CD4-positive, alpha-beta T cell (primary cell): ENCODE measurements at regions not wholly inside any gene's neighbourhood (a gene's known extent, or its start where the extent isn't known, plus 50 kb on each side); places are given as distances from the start of the nearest gene placed in this dataset.

Source experiments
- ATAC-seq: fragments of 200-7000 bp; cut with Tn5 transposase; one replicate; pipeline ENCODE4 v1.10.0; 2022; ENCODE audit warnings: mild to moderate bottlenecking; ENCODE audit not compliant: poor library complexity
- CTCF ChIA-PET: fragments of 350-600 bp; sonication (Branson Sonifier 250); formaldehyde crosslinking; loops from one replicate; lab custom pipeline; 2021; ENCODE audit warnings: antibody characterized with exemption, inconsistent platforms; lab: Charles Lee
- POLR2A ChIA-PET: fragments of 350-600 bp; sonication (Branson Sonifier 250); formaldehyde crosslinking; loops from one replicate; lab custom pipeline; 2021; ENCODE audit warnings: antibody characterized with exemption, inconsistent platforms; lab: Charles Lee
- DNase-seq, 14 experiments: peaks; one replicate each; pipeline ENCODE4 v3.0.0-alpha.2; 2013 to 2020; ENCODE audit warnings: mixed read lengths in 2 of 14
- H3K27ac ChIP-seq, 2 donors: one replicate each; pipeline versions ENCODE4 v1.5.1 to v1.7.0; 2013; ENCODE audit warnings: low read length in 2 of 2, low read depth in 1 of 2, mild to moderate bottlenecking in 1 of 2
- H3K27me3 ChIP-seq, 2 experiments: 1 replicate in 1 of 2; 2 replicates in 1 of 2; pipeline versions ENCODE4 v1.6.1 to v1.7.0; 2013; ENCODE audit warnings: low read length in 2 of 2, control low read depth in 1 of 2, mild to moderate bottlenecking in 1 of 2, moderate library complexity in 1 of 2; ENCODE audit not compliant: insufficient read depth in 2 of 2, control insufficient read depth in 1 of 2
- H3K36me3 ChIP-seq: one replicate; pipeline ENCODE4 v1.6.1; 2013; ENCODE audit warnings: low read length, control low read depth; ENCODE audit not compliant: insufficient read depth
- H3K4me1 ChIP-seq: one replicate; pipeline ENCODE4 v1.6.1; 2013; ENCODE audit warnings: low read length, control low read depth; ENCODE audit not compliant: insufficient read depth
- H3K4me3 ChIP-seq: one replicate; pipeline ENCODE4 v1.5.1; 2013; ENCODE audit warnings: mild to moderate bottlenecking, low read length, moderate library complexity
- H3K9me3 ChIP-seq, 2 experiments: 1 replicate in 1 of 2; 2 replicates in 1 of 2; pipeline versions ENCODE4 v1.6.1 to v1.7.0; 2013; ENCODE audit warnings: low read length in 2 of 2, mild to moderate bottlenecking in 2 of 2, control low read depth in 1 of 2, moderate library complexity in 1 of 2; ENCODE audit not compliant: control insufficient read depth in 1 of 2, insufficient read depth in 1 of 2
- H3K27ac Mint-ChIP-seq: one replicate; pipeline ENCODE4 v1.8.0; 2020; ENCODE audit warnings: mixed read lengths
- H3K27me3 Mint-ChIP-seq: one replicate; pipeline ENCODE4 v1.8.0; 2021; ENCODE audit warnings: mixed read lengths
- H3K36me3 Mint-ChIP-seq: one replicate; pipeline ENCODE4 v1.8.0; 2021; ENCODE audit warnings: low read depth, mixed read lengths
- H3K4me1 Mint-ChIP-seq: one replicate; pipeline ENCODE4 v1.8.0; 2021; ENCODE audit warnings: low read depth, mixed read lengths
- H3K4me3 Mint-ChIP-seq: one replicate; pipeline ENCODE4 v1.8.0; 2020; ENCODE audit warnings: mild to moderate bottlenecking, mixed read lengths
- H3K9me3 Mint-ChIP-seq: one replicate; pipeline ENCODE4 v1.8.0; 2020; ENCODE audit warnings: mixed read lengths
- CTCF ChIP-seq: fragments of 200-600 bp; IDR thresholded peaks from one replicate; pipeline ENCODE4 v1.8.0; 2022; ENCODE audit warnings: antibody characterized with exemption, mild to moderate bottlenecking
- intact Hi-C, 2 experiments: fragments of 100-400 bp; cut with DNase I in 1 of 2; cut with micrococcal nuclease in 1 of 2; formaldehyde crosslinking; loops; one replicate each; pipeline versions ENCODE4 v1.15.1 to v1.9.0; 2023 to 2025; cut with DNase I, micrococcal nuclease

DNA sequence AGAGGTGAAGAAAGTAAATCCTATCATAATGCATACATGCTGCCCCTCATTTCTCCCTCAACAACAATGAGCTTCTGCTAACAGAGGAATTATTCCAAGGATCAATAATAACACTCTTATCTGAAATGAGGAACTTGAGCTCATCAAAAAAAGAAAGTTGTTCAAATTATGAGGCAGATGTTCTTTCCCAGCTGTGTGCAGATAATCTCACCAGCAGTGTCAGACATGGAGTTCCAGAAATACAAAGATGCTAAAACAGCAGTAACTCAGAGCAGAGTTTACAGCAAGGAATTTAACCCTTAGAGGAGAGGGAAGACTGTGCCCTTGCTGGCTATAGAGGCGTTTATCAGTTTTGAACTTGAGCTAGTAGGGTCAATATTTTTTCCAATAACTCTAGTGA is 153.1 kb downstream of the TRIM36 start:
- ATAC-seq, result no peak
- H3K36me3 Mint-ChIP-seq, result no peaks in the 10 kb centered on the region
- DNase-seq, result no peak
- ChIA-PET POLR2A (no interaction called here), CTCF (interaction anchor here (0.6 kb wide), 1 partner anchor 51 kb away, joined by 3 read pairs; no protein-coding TSS in a partner anchor)
- H3K27ac ChIP-seq, result no peak overlapping the region
- H3K4me1 ChIP-seq, result no peaks in the 10 kb centered on the region
- no peaks in the 10 kb centered on the region for H3K4me1 Mint-ChIP-seq
- H3K4me3 ChIP-seq, result no peak overlapping the region
- no peaks in the 10 kb centered on the region for H3K9me3 ChIP-seq
- no peaks in the 10 kb centered on the region for H3K27me3 Mint-ChIP-seq
- TF ChIP-seq CTCF, result no peak
- H3K27ac Mint-ChIP-seq, result no peak overlapping the region
- H3K4me3 Mint-ChIP-seq, result no peak overlapping the region
- no peaks in the 10 kb centered on the region for H3K27me3 ChIP-seq
- no peaks in the 10 kb centered on the region for H3K36me3 ChIP-seq
- peaks cover 5% of the 10 kb centered on the region for H3K9me3 Mint-ChIP-seq
- intact Hi-C loops, result no loop called here

GRCh38 chr5:114999176-114999575 is 170.5 kb downstream of the TRIM36 start:
- Mint-ChIP-seq H3K4me3 (no peak overlapping the region), H3K36me3 (no peaks in the 10 kb centered on the region)
- CTCF ChIA-PET, result no interaction called here

GRCh38 chr5:114989512-114989911 is 180.2 kb downstream of the TRIM36 start:
- H3K36me3 ChIP-seq, result no peaks in the 10 kb centered on the region
- CTCF ChIA-PET, result no interaction called here
- Mint-ChIP-seq H3K9me3 (no peaks in the 10 kb centered on the region), H3K4me1 (no peaks in the 10 kb centered on the region), H3K4me3 (no peak overlapping the region), H3K27ac (no peak overlapping the region), H3K27me3 (no peaks in the 10 kb centered on the region), H3K36me3 (no peaks in the 10 kb centered on the region)
- no peak for TF ChIP-seq CTCF
- no peak for ATAC-seq
- no peak for DNase-seq
- H3K27ac ChIP-seq, result no peak overlapping the region
- H3K4me1 ChIP-seq, result no peaks in the 10 kb centered on the region
- intact Hi-C loops, result no loop called here
- H3K9me3 ChIP-seq, result no peaks in the 10 kb centered on the region
- no peak overlapping the region for H3K4me3 ChIP-seq
- H3K27me3 ChIP-seq, result no peaks in the 10 kb centered on the region
- POLR2A ChIA-PET, result no interaction called here

More at GRCh38 chr5:114999176-114999575, 170.5 kb downstream of the TRIM36 start:
- TF ChIP-seq CTCF, result no peak
- H3K4me1 ChIP-seq, result no peaks in the 10 kb centered on the region
- no peak overlapping the region for H3K4me3 ChIP-seq
- POLR2A ChIA-PET, result no interaction called here
- H3K9me3 Mint-ChIP-seq, result no peaks in the 10 kb centered on the region
- ATAC-seq, result no peak
- H3K27ac Mint-ChIP-seq, result no peak overlapping the region
- no peak for DNase-seq
- no peaks in the 10 kb centered on the region for H3K36me3 ChIP-seq
- no peak overlapping the region for H3K27ac ChIP-seq
- H3K27me3 ChIP-seq, result no peaks in the 10 kb centered on the region
- H3K27me3 Mint-ChIP-seq, result no peaks in the 10 kb centered on the region
- H3K4me1 Mint-ChIP-seq, result no peaks in the 10 kb centered on the region
- intact Hi-C loops, result no loop called here
- peaks cover 0 to 6% of the 10 kb centered on the region in 2 experiments for H3K9me3 ChIP-seq
